ENCODE measurements at regions not wholly inside any gene's neighbourhood (a gene's known extent, or its start where the extent isn't known, plus 50 kb on each side); places are given as distances from the start of the nearest gene placed in this dataset.

DNA sequence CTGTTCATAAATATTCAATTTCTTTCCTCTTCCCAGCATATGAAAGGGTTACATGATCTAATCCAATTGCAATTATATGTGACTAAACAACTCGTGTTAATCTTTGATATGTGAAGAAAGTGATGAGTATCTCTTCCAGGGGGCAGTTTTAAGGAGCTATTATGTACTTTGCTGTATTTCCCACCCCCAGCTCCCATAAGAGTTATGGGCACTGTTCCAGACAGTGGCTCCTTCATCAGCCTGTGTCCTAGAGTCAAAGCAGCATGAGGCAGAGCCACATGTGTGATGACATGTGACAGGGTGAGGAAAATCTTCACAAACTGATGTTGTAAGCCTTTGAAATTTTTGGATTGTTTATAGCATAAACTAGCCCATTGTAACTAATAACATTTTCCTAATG, 315.4 kb downstream of the DIPK2A start:
- TF ChIP-seq, protein P1, sequence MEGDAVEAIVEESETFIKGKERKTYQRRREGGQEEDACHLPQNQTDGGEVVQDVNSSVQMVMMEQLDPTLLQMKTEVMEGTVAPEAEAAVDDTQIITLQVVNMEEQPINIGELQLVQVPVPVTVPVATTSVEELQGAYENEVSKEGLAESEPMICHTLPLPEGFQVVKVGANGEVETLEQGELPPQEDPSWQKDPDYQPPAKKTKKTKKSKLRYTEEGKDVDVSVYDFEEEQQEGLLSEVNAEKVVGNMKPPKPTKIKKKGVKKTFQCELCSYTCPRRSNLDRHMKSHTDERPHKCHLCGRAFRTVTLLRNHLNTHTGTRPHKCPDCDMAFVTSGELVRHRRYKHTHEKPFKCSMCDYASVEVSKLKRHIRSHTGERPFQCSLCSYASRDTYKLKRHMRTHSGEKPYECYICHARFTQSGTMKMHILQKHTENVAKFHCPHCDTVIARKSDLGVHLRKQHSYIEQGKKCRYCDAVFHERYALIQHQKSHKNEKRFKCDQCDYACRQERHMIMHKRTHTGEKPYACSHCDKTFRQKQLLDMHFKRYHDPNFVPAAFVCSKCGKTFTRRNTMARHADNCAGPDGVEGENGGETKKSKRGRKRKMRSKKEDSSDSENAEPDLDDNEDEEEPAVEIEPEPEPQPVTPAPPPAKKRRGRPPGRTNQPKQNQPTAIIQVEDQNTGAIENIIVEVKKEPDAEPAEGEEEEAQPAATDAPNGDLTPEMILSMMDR (IDR thresholded peaks at IDR 0.05) = no peak
- no peak for TF ChIP-seq ZFX (IDR thresholded peaks at IDR 0.05; ENCODE audit: borderline replicate concordance)

Data from 22Rv1 (cell line).